HEK293 (cell line): ENCODE measurements at regions not wholly inside any gene's neighbourhood (a gene's known extent, or its start where the extent isn't known, plus 50 kb on each side); places are given as distances from the start of the nearest gene placed in this dataset.

Experiments used
- CTCF ChIA-PET: fragments of 350-600 bp; formaldehyde crosslinking; extraction: SDS; loops from one replicate; lab custom pipeline; 2021; ENCODE audit warnings: antibody characterized with exemption; lab: Yijun Ruan, JAX
- POLR2A ChIA-PET: fragments of 300-600 bp; formaldehyde crosslinking; extraction: SDS; loops from one replicate; lab custom pipeline; 2020; ENCODE audit warnings: antibody characterized with exemption, inconsistent platforms; lab: Yijun Ruan, JAX
- H3K27ac ChIP-seq: fragments of 200-500 bp; sonication (Bioruptor generic); 2 replicates; pipeline ENCODE4 v1.5.1; 2014; ENCODE audit warnings: low read depth, low read length, control low read depth, inconsistent platforms; ENCODE audit errors: extremely low read depth
- H3K36me3 ChIP-seq, 2 experiments: fragments of 200-500 bp in 1 of 2; sonication (Bioruptor generic) in 1 of 2; 1 replicate in 1 of 2; 2 replicates in 1 of 2; pipeline ENCODE4 v1.5.1; 2014 to 2017; ENCODE audit warnings: inconsistent platforms in 2 of 2, low read length in 2 of 2; ENCODE audit not compliant: control insufficient read depth in 2 of 2, insufficient read depth in 1 of 2
- H3K4me1 ChIP-seq: fragments of 200-500 bp; sonication (Bioruptor generic); 2 replicates; pipeline ENCODE4 v1.5.1; 2014; ENCODE audit warnings: mild to moderate bottlenecking, low read length, inconsistent platforms; ENCODE audit not compliant: control insufficient read depth, insufficient read depth
- H3K4me3 ChIP-seq: 2 replicates; pipeline ENCODE4 v1.5.1; 2011; ENCODE audit warnings: low read depth, mild to moderate bottlenecking, control low read depth, low read length, moderate library complexity
- H3K9me3 ChIP-seq: fragments of 200-500 bp; sonication (Bioruptor generic); 2 replicates; pipeline ENCODE4 v1.5.1; 2014; ENCODE audit warnings: low read depth, low read length, inconsistent platforms; ENCODE audit not compliant: control insufficient read depth, insufficient read depth
- GLIS1 ChIP-seq: fragments of 450-650 bp; formaldehyde crosslinking; IDR thresholded peaks from 2 replicates; pipeline ENCODE4 v1.5.1; 2016; ENCODE audit warnings: missing biosample characterization, missing genetic modification characterization
- HIC1 ChIP-seq: fragments of 450-650 bp; formaldehyde crosslinking; IDR thresholded peaks from 2 replicates; pipeline ENCODE4 v1.5.1; 2016; ENCODE audit warnings: missing biosample characterization, missing genetic modification characterization
- HOXA7 ChIP-seq: sonication (generic); formaldehyde crosslinking; IDR thresholded peaks from 2 replicates; pipeline ENCODE4 v1.8.1; 2022; ENCODE audit warnings: missing genetic modification reagents, borderline replicate concordance
- IKZF3 ChIP-seq: fragments of 450-650 bp; IDR thresholded peaks from 2 replicates; pipeline ENCODE4 v1.5.0; 2018; ENCODE audit warnings: missing biosample characterization, mild to moderate bottlenecking, missing genetic modification characterization, moderate library complexity
- KLF16 ChIP-seq: fragments of 450-650 bp; formaldehyde crosslinking; IDR thresholded peaks from 2 replicates; pipeline ENCODE4 v1.5.1; 2017; ENCODE audit warnings: missing biosample characterization, missing genetic modification characterization
- MEIS1 ChIP-seq: sonication (generic); formaldehyde crosslinking; IDR thresholded peaks from 2 replicates; pipeline ENCODE4 v1.8.1; 2022; ENCODE audit warnings: missing genetic modification reagents, mild to moderate bottlenecking, borderline replicate concordance
- PRDM10 ChIP-seq: fragments of 450-650 bp; formaldehyde crosslinking; IDR thresholded peaks from 2 replicates; pipeline ENCODE4 v1.5.1; 2016; ENCODE audit warnings: missing biosample characterization, missing genetic modification characterization
- ZBTB44 ChIP-seq: fragments of 450-650 bp; IDR thresholded peaks from 2 replicates; pipeline ENCODE4 v1.5.1; 2018; ENCODE audit warnings: missing biosample characterization, mild to moderate bottlenecking, missing genetic modification characterization
- ZNF132 ChIP-seq: fragments of 450-650 bp; formaldehyde crosslinking; IDR thresholded peaks from 2 replicates; pipeline ENCODE4 v1.5.1; 2017; ENCODE audit warnings: missing biosample characterization, missing genetic modification characterization, borderline replicate concordance
- ZNF133 ChIP-seq: fragments of 450-650 bp; formaldehyde crosslinking; IDR thresholded peaks from 2 replicates; pipeline ENCODE4 v1.5.1; 2016; ENCODE audit warnings: missing biosample characterization, missing genetic modification characterization
- ZNF19 ChIP-seq: fragments of 450-650 bp; formaldehyde crosslinking; IDR thresholded peaks from 2 replicates; pipeline ENCODE4; 2016; ENCODE audit warnings: missing biosample characterization, missing genetic modification characterization, low read depth
- ZNF223 ChIP-seq: fragments of 450-650 bp; formaldehyde crosslinking; IDR thresholded peaks from 2 replicates; pipeline ENCODE4 v1.5.1; 2016; ENCODE audit warnings: missing biosample characterization, missing genetic modification characterization
- ZNF239 ChIP-seq: fragments of 450-650 bp; formaldehyde crosslinking; IDR thresholded peaks from 2 replicates; pipeline ENCODE4 v1.5.1; 2016; ENCODE audit warnings: missing biosample characterization, missing genetic modification characterization
- ZNF350 ChIP-seq: fragments of 450-650 bp; formaldehyde crosslinking; IDR thresholded peaks from 2 replicates; pipeline ENCODE4 v1.5.0; 2017; ENCODE audit warnings: missing biosample characterization, mild to moderate bottlenecking, missing genetic modification characterization
- ZNF48 ChIP-seq: fragments of 450-650 bp; formaldehyde crosslinking; IDR thresholded peaks from 2 replicates; pipeline ENCODE4 v1.5.1; 2016; ENCODE audit warnings: missing biosample characterization, missing genetic modification characterization
- ZNF529 ChIP-seq: fragments of 450-650 bp; formaldehyde crosslinking; IDR thresholded peaks from 2 replicates; pipeline ENCODE4 v1.5.1; 2017; ENCODE audit warnings: missing genetic modification characterization, missing biosample characterization; ENCODE audit not compliant: insufficient replicate concordance
- ZNF560 ChIP-seq: fragments of 450-650 bp; formaldehyde crosslinking; IDR thresholded peaks from 2 replicates; pipeline ENCODE4 v1.5.1; 2017; ENCODE audit warnings: missing biosample characterization, missing genetic modification characterization, borderline replicate concordance
- ZNF623 ChIP-seq: fragments of 450-650 bp; formaldehyde crosslinking; IDR thresholded peaks from 2 replicates; pipeline ENCODE4 v1.5.1; 2016; ENCODE audit warnings: missing biosample characterization, missing genetic modification characterization
- ZSCAN5A ChIP-seq: fragments of 450-650 bp; formaldehyde crosslinking; IDR thresholded peaks from 2 replicates; pipeline ENCODE4 v1.5.1; 2016; ENCODE audit warnings: missing biosample characterization, missing genetic modification characterization
- TF ChIP-seq, protein P1 (sequence below): fragments of 450-650 bp; formaldehyde crosslinking; IDR thresholded peaks from 2 replicates; pipeline ENCODE4 v1.5.1; 2016; ENCODE audit warnings: missing biosample characterization, missing genetic modification characterization

GRCh38 chr2:43033016-43033270 is 193.5 kb downstream of the ZFP36L2 start:
- Histone ChIP-seq H3K36me3 (no peaks in the 10 kb centered on the region), H3K27ac (no peak overlapping the region), H3K9me3 (no peaks in the 10 kb centered on the region), H3K4me3 (no peak overlapping the region), H3K4me1 (no peaks in the 10 kb centered on the region)
- POLR2A ChIA-PET = no interaction called here
- CTCF ChIA-PET = no interaction called here
- TF ChIP-seq ZNF132 (tag by site-specific recombination) (no peak), ZNF239 (tag by site-specific recombination) (no peak), MEIS1 (CRISPR knock-in tag) (no peak), ZNF623 (tag by site-specific recombination) (no peak), ZNF560 (tag by site-specific recombination) (no peak), HIC1 (tag by site-specific recombination) (no peak), ZNF133 (tag by site-specific recombination) (no peak), ZNF350 (tag by site-specific recombination) (no peak), ZSCAN5A (tag by site-specific recombination) (no peak), ZNF19 (tag by site-specific recombination) (no peak)

DNA sequence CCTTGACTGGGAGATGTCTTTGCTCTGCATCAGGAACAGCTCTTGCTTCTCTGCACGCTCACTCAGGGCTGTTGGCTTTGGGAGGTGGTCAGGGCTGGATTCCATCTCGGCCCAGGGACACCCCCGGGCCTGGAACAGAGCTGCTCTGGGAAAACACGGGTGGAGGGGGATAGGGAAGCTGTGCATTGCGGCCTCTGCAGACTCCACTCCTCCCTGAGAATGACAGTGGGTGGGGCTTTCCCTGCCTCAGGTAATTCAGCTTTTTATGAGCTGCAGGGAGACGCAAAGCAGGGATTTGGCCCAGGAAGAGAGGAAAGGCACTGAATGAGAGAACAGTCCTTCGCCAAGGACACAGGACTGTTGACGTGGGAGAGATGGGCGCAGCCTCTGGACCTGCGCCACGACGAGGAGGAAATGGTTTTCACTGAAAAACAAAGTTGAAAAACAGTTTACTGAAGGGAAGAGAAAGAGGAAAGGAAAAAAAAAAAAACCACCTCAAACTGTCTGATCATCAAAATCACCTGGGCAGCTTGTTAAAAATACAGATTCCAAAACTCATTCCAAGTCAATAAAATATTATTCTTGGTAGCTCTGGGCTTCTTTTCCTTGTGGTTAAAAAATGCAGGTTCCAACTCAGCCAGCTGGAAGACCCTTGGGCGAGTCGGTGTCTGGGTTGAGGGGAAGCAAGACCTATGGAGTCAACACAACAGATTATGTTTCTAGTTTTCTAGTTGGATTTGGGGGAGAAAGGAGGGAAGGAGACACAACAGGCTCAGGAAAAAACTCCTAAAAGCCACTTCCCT is 194.0 kb downstream of the ZFP36L2 start:
- H3K9me3 ChIP-seq = no peaks in the 10 kb centered on the region
- H3K36me3 ChIP-seq = no peaks in the 10 kb centered on the region
- ChIA-PET CTCF (no interaction called here), POLR2A (interaction anchor here (1.0 kb wide), 1 partner anchor 9 kb away, joined by 4 read pairs; no protein-coding TSS in a partner anchor)
- TF ChIP-seq MEIS1 (CRISPR knock-in tag) (no peak), KLF16 (tag by site-specific recombination) (no peak), HOXA7 (no peak), PRDM10 (no peak), ZNF529 (no peak), ZBTB44 (no peak), ZNF223 (no peak), ZNF48 (tag by site-specific recombination) (no peak), GLIS1 (no peak), IKZF3 (tag by site-specific recombination) (no peak)
- TF ChIP-seq, protein P1, sequence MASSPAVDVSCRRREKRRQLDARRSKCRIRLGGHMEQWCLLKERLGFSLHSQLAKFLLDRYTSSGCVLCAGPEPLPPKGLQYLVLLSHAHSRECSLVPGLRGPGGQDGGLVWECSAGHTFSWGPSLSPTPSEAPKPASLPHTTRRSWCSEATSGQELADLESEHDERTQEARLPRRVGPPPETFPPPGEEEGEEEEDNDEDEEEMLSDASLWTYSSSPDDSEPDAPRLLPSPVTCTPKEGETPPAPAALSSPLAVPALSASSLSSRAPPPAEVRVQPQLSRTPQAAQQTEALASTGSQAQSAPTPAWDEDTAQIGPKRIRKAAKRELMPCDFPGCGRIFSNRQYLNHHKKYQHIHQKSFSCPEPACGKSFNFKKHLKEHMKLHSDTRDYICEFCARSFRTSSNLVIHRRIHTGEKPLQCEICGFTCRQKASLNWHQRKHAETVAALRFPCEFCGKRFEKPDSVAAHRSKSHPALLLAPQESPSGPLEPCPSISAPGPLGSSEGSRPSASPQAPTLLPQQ (tag by site-specific recombination) = no peak
- no peak overlapping the region for H3K27ac ChIP-seq
- no peak overlapping the region for H3K4me3 ChIP-seq
- no peaks in the 10 kb centered on the region for H3K4me1 ChIP-seq
